Gastroesophageal sphincter (tissue), 4 donors: ENCODE measurements at regions not wholly inside any gene's neighbourhood (a gene's known extent, or its start where the extent isn't known, plus 50 kb on each side); places are given as distances from the start of the nearest gene placed in this dataset.
"Not testable (repeated sequence)": the region's sequence is repeated elsewhere in the genome, so short reads cannot be mapped to it uniquely, and the experiment has no call there.

ENCODE experiments used
- ATAC-seq: fragments of 150-250 bp; one replicate; pipeline ENCODE4 v1.9.1; 2016; ENCODE audit warnings: mild to moderate bottlenecking, moderate library complexity
- H3K27ac ChIP-seq, 4 donors: fragments of 200-600 bp; sonication (generic) in 3 of 4; 1 replicate in 3 of 4; 2 replicates in 1 of 4; pipeline ENCODE4 v1.5.1; 2016 to 2019
- H3K27me3 ChIP-seq: fragments of 200-600 bp; sonication (generic); one replicate; pipeline ENCODE4 v1.5.1; 2019
- H3K36me3 ChIP-seq, 2 donors: fragments of 200-600 bp; sonication (generic); one replicate each; pipeline ENCODE4 v1.5.1; 2019; ENCODE audit warnings: control low read depth in 1 of 2
- H3K4me1 ChIP-seq, 3 donors: fragments of 200-600 bp; sonication (generic); 1 replicate in 2 of 3; 2 replicates in 1 of 3; pipeline ENCODE4 v1.5.1; 2016 to 2019; ENCODE audit warnings: control low read depth in 2 of 3
- H3K4me3 ChIP-seq, 2 donors: fragments of 200-600 bp; sonication (generic); one replicate each; pipeline ENCODE4 v1.5.1; 2019; ENCODE audit warnings: mild to moderate bottlenecking in 1 of 2, moderate library complexity in 1 of 2
- H3K9me3 ChIP-seq, 3 donors: fragments of 200-600 bp; sonication (generic); one replicate each; pipeline ENCODE4 v1.5.1; 2017 to 2019; ENCODE audit warnings: control low read depth in 2 of 3
- CTCF ChIP-seq, 4 experiments: fragments of 200-600 bp in 2 of 4; fragments of 450-650 bp in 2 of 4; sonication (generic) in 1 of 4; IDR thresholded peaks; one replicate each; pipeline ENCODE4 v1.5.1; 2017 to 2019; ENCODE audit warnings: antibody characterized with exemption in 4 of 4, mild to moderate bottlenecking in 2 of 4, moderate library complexity in 2 of 4
- EP300 ChIP-seq: sonication (generic); formaldehyde crosslinking; IDR thresholded peaks from one replicate; pipeline ENCODE4 v1.6.1; 2017; ENCODE audit warnings: antibody characterized with exemption, mild to moderate bottlenecking
- POLR2A ChIP-seq, 2 donors: fragments of 450-650 bp; IDR thresholded peaks; one replicate each; pipeline ENCODE4 v1.6.1; 2017; ENCODE audit warnings: antibody characterized with exemption in 2 of 2, mild to moderate bottlenecking in 2 of 2, moderate library complexity in 1 of 2
- POLR2AphosphoS5 ChIP-seq: sonication (generic); formaldehyde crosslinking; IDR thresholded peaks from one replicate; pipeline ENCODE4 v1.6.1; 2017; ENCODE audit warnings: antibody characterized with exemption
- WGBS, 2 donors: methylation state at CpG; one replicate each; pipeline ENCODE4 v1.1.5; 2018; ENCODE audit warnings: low coverage in 1 of 2; 5-methylcytosine and 5-hydroxymethylcytosine counted together

GRCh38 chr10:9253121-9253520, 1198.6 kb downstream of the GATA3 start:
- Histone ChIP-seq H3K36me3 (no peaks in the 10 kb centered on the region), H3K9me3 (no peaks in the 10 kb centered on the region), H3K4me3 (no peak overlapping the region), H3K27ac (no peak overlapping the region), H3K4me1 (no peaks in the 10 kb centered on the region), H3K27me3 (peaks cover 10% of the 10 kb centered on the region)
- no peak for ATAC-seq
- no peak for TF ChIP-seq CTCF (IDR thresholded peaks at IDR 0.05)
- TF ChIP-seq EP300: no peak
- TF ChIP-seq POLR2AphosphoS5: no peak
- TF ChIP-seq POLR2A (IDR thresholded peaks at IDR 0.05): no peak

- Histone ChIP-seq H3K4me1 (no peaks in the 10 kb centered on the region), H3K27ac (no peak overlapping the region), H3K4me3 (no peak overlapping the region), H3K36me3 (no peaks in the 10 kb centered on the region), H3K9me3 (no peaks in the 10 kb centered on the region), H3K27me3 (peaks cover 10% of the 10 kb centered on the region)
- 10 to 35% methylated on average over 2 of the region's 2 CpGs for WGBS, 2 donors
- no peak for ATAC-seq
- TF ChIP-seq EP300 (no peak), CTCF (IDR thresholded peaks at IDR 0.05) (no peak), POLR2A (IDR thresholded peaks at IDR 0.05) (no peak), POLR2AphosphoS5 (no peak)
Observed at GRCh38 chr10:9254353-9254752, 1199.9 kb downstream of the GATA3 start.

- no peak for ATAC-seq
- Histone ChIP-seq H3K9me3 (no peaks in the 10 kb centered on the region), H3K4me1 (no peaks in the 10 kb centered on the region), H3K27me3 (peaks cover 14% of the 10 kb centered on the region), H3K36me3 (no peaks in the 10 kb centered on the region), H3K4me3 (no peak overlapping the region), H3K27ac (no peak overlapping the region)
- WGBS, 2 donors: 91% methylated on average over 1 of the region's 1 CpG; no CpG with 5 or more reads in 1 of the 2 donors
- no peak for TF ChIP-seq POLR2A (IDR thresholded peaks at IDR 0.05)
- TF ChIP-seq POLR2AphosphoS5: no peak
- no peak for TF ChIP-seq EP300
- TF ChIP-seq CTCF (IDR thresholded peaks at IDR 0.05): no peak
Observed at GRCh38 chr10:9260690-9261089, 1206.2 kb downstream of the GATA3 start.

GRCh38 chr10:9262770-9263169, 1208.3 kb downstream of the GATA3 start:
- TF ChIP-seq CTCF (IDR thresholded peaks at IDR 0.05) (no peak), EP300 (no peak), POLR2AphosphoS5 (no peak), POLR2A (IDR thresholded peaks at IDR 0.05) (no peak)
- ATAC-seq: no peak
- 44 to 57% methylated on average over 1 of the region's 1 CpG for WGBS, 2 donors
- no peaks in the 10 kb centered on the region for H3K36me3 ChIP-seq
- H3K27ac ChIP-seq: no peak overlapping the region
- H3K4me3 ChIP-seq: no peak overlapping the region
- H3K27me3 ChIP-seq: peaks cover 4% of the 10 kb centered on the region
- H3K4me1 ChIP-seq: no peaks in the 10 kb centered on the region
- no peaks in the 10 kb centered on the region for H3K9me3 ChIP-seq

GRCh38 chr10:9268176-9268575, 1213.7 kb downstream of the GATA3 start:
- 59 to 60% methylated on average over 5 of the region's 5 CpGs for WGBS, 2 donors
- ATAC-seq: no peak
- H3K27me3 ChIP-seq: peaks cover 12% of the 10 kb centered on the region
- no peak overlapping the region for H3K27ac ChIP-seq
- no peaks in the 10 kb centered on the region for H3K9me3 ChIP-seq
- no peaks in the 10 kb centered on the region for H3K36me3 ChIP-seq
- no peak overlapping the region for H3K4me3 ChIP-seq
- no peaks in the 10 kb centered on the region for H3K4me1 ChIP-seq
- TF ChIP-seq CTCF (IDR thresholded peaks at IDR 0.05) (no peak), POLR2A (IDR thresholded peaks at IDR 0.05) (no peak), EP300 (no peak), POLR2AphosphoS5 (no peak)

- WGBS, 2 donors: no CpG with 5 or more reads among the region's 61 CpGs
- H3K27ac ChIP-seq, H3K4me1 ChIP-seq, H3K9me3 ChIP-seq, H3K36me3 ChIP-seq, ATAC-seq, H3K4me3 ChIP-seq: not testable (repeated sequence)
- peaks cover 14% of the 10 kb centered on the region for H3K27me3 ChIP-seq
Observed at GRCh38 chr10:9273126-9273833, 1218.8 kb downstream of the GATA3 start.
